HG02642 (cell line): ENCODE measurements at regions not wholly inside any gene's neighbourhood (a gene's known extent, or its start where the extent isn't known, plus 50 kb on each side); places are given as distances from the start of the nearest gene placed in this dataset.

ENCODE experiments used
- ATAC-seq: cut with Tn5 transposase; IDR thresholded peaks from one replicate; pipeline ENCODE4 v1.9.1; 2021; ENCODE audit warnings: mild to moderate bottlenecking; ENCODE audit not compliant: unreplicated experiment, poor library complexity

- ATAC-seq, result no peak
Observed at GRCh38 chr15:58294681-58295254, 137.0 kb upstream of the LIPC start.

- no peak for ATAC-seq
Observed at GRCh38 chr15:58295637-58296215, 136.1 kb upstream of the LIPC start.

DNA sequence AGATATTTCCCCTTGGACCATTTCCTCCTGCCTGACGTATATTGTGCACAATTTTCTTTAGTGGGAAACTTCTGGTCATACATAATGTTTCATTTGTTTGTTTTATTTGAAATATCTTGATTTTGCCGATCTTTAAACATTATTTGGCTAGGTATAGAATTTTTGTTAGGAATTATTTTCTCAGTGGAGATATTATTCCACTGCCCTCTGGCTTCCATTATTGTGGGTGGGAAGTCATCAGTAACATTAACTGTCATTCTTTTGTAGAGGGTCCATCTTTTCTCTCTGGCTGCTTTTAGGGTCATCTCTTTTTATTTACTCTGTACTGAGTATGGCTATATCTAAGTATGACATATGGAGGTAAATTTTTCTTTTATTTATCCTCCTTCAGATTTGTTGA is 135.5 kb upstream of the LIPC start:
- no peak for ATAC-seq

- ATAC-seq, result no peak
Observed at GRCh38 chr15:58297639-58298038, 134.2 kb upstream of the LIPC start.

GRCh38 chr15:58298879-58299850 is 132.6 kb upstream of the LIPC start:
- ATAC-seq, result no peak

DNA sequence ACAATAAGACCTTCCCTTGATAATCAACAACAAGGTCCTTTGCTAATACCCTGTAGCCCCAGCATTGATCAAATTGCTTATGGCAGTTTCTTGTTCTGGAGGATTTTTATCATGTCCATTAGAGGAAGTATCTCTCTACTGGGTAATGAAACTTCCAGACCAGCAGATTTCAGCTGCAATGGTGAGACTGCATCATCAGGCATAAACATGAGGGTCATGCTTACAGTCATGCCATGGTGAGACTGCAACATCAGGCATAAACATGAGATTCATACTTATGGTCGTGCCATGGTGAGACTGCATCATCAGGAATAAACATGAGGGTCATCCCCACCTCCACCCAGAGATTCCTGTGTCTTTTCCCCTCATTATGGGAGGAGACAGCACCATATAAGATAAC is 129.0 kb upstream of the LIPC start:
- ATAC-seq, result no peak

DNA sequence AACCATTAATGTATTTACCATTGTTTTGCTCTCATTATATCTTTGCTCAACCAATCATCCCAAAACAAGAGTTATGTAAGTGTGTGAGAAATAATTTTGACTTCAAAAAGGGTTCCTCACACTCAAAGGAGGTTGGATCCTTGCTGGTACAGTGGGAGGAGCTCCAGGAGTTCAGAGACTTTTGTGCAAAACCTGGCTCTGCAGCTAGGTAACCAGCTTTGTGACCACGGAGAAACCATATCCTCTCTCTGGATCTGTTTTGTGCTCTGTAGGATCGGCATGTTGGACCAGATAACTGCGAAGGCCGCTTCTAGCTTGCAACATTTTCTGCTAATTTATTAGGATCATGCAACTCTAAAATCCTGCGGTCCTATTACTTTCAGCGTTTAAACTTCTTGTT is 128.6 kb upstream of the LIPC start:
- no peak for ATAC-seq

DNA sequence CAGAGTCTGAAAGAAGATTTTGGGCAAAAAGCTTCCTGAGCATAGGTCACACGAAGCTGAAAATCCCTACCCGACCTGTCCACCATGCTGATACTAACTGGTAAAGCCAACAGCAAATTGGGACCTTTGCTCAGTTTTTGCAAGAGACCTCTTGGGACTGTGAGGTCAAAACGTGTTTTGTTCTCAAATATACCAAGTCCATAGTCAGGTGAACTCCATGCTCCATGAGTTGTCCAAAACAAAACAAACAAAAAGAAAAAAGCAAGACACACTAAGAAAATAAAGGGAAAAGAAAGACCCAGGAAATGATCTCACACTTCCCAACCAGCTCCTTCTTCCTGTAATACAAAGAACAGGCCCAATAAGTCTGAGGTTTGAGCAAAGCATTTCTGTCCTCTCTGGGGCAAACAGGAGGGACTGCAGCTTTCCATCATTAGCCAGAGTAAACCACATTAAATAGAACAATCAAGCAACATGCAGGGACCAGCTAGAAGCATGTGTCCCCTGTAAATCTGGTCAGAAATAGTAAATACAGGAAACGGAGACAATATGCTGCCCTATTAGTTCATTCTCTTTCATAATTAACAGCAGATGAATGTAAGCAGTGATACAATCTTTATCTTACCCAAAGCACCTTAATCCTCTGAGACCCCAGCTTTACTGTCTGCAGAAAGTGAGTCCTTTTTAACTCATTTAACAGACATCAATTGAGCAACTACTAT is 125.0 kb upstream of the LIPC start:
- ATAC-seq, result no peak

DNA sequence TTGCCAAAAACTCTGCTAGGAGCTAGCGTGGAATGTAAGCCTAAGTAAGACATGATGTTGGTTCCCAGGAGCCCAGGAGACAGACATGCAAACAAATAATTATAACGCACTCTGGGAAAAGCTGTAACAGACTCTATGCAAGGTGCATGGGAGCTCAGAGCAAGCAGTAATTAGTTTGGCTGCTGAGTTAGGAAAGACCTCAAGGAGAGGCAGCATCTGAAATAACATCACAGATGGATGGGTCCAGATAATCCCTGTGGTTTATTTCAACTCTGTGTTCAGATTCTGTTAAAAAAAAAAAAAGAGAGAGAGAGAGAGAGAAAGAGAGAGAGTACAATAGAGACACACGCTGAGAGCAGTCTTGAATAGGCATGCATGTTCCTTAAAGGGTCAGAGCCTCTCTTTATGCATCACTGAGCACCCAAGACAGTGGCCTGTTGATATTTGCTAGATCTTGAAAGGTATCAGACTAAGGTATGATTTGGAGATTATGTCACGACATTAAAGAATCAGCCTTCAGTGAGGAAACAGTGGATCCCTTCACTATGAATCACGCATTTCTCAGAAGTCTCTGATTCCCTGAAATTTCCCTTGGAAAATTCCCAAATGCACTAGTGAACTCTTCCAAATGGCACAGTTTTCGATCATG is 124.4 kb upstream of the LIPC start:
- no peak for ATAC-seq

DNA sequence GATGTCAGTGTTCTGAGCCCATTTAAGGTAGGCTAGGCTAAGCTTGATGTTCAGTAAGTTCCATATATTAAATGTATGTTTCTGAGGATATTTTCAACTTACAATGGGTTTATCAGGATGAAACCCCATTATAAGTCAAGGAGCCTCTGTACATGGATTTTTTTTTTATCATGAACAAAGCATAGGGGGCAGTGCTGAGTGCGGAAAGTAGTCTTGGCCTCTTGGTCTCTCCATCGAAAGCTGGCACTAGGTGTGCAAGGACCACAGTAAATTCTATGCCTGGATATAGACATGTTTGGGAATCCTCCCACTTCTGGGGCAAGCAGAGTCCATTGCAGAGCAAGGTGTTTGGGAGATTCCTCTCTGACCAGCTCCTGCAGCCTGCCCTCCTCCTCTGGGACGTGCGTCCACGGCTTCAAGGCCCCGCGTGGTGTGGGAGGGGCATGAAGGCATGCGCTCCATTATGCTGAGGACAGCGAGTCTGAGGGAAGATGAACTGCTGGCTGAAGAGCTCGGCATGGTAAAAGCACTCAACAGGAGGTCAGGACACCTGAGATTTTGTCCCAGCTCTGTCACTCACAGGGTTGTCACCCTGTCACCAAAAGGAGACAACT is 122.9 kb upstream of the LIPC start:
- no peak for ATAC-seq

GRCh38 chr15:58309963-58310928 is 121.5 kb upstream of the LIPC start:
- ATAC-seq, result no peak

DNA sequence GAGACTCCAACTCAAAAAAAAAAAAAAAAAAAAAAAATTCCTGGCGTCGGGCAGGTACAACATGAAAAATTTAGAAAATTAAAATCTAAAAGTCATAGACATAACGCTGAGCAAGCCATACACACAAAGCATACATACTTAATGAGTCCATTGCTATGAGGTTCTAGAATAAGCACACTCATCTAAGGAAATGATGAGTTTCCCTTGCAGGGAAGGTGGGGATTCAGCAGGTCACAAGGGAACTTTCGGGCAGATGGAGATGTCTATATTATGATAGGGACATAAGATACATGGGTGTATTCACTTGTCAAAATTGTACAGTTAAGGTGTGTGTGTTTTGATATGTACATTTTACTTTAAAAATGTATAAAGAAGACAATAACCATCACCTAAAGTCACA is 120.2 kb upstream of the LIPC start:
- no peak for ATAC-seq

DNA sequence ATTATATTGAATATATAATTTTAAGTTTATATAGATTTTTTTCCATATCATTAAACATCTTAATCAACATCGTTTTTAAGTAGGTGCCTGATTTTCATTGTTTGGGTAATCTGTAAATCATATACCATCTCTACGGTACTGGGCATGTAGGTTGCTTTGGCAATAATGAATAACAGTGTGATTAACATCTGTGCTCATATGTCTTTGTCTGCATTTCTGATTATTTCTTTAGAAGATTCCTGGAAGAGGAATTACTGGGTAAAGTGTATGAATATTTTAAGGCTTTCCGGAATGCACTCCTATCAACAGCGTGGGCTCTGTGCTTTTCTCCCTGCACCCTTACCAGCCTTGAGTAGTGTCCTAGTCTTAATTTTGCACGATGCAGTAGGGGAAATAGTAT is 119.8 kb upstream of the LIPC start:
- ATAC-seq, result no peak

GRCh38 chr15:58313304-58313703 is 118.5 kb upstream of the LIPC start:
- no peak for ATAC-seq

GRCh38 chr15:58313810-58314592 is 117.8 kb upstream of the LIPC start:
- no peak for ATAC-seq

DNA sequence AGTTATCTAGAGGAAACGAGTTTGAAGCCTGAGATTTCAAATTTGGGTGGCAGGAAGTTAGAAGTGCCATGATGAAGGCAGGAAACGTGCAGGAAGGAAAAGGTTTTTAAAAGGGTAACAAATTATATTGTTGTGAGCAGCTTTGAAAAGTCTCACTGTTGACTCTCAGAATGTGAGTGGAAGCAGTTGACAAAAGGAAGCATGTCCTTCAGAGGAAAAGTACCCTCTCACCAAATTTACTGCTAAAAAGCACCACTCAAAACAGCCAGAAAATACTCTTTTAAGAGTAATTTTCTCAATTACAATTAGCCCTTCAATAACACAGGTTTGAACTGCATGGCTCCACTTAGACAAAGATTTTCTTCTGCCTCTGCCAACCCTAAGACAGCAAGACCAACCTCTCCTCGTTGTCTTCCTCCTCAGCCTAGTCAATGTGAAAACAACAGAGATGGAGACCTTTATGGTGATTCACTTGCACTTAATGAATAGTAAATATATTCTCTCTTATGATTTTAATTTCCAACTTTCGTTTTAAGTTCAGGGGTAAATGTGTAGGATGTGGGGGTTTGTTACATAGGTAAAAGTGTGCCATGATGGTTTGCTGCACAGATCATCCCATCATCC is 117.1 kb upstream of the LIPC start:
- no peak for ATAC-seq

- ATAC-seq, result no peak
Observed at GRCh38 chr15:58318517-58318916, 113.3 kb upstream of the LIPC start.

DNA sequence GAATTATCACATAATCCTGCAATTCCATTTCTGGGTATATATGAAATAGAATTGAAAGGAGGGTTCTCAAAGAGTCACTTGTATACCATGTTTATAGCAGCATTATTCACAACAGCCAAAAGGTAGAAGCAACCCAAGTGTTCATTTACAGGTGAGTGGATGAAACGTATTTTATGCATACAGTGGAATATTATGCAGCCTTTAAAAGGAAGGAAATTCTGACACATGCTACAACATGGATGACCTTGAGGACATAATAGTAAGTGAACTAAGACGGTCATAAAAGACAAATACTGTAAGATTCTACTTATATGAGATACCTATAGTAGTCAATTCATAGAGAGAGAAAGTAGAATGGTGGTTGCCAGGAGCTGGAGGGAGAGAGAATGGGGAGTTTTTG is 110.8 kb upstream of the LIPC start:
- ATAC-seq, result no peak
